Prostate gland (tissue), 2 donors: ENCODE measurements at regions not wholly inside any gene's neighbourhood (a gene's known extent, or its start where the extent isn't known, plus 50 kb on each side); places are given as distances from the start of the nearest gene placed in this dataset.

Source experiments
- POLR2AphosphoS5 ChIP-seq: sonication (generic); formaldehyde crosslinking; IDR thresholded peaks from one replicate; pipeline ENCODE4 v1.6.1; 2017; ENCODE audit warnings: antibody characterized with exemption
- TF ChIP-seq, protein P1 (sequence below), 4 experiments: fragments of 200-600 bp in 2 of 4; fragments of 450-650 bp in 2 of 4; sonication (generic) in 2 of 4; IDR thresholded peaks; 1 replicate in 3 of 4; 2 replicates in 1 of 4; pipeline ENCODE4 v1.5.1; 2016 to 2019; ENCODE audit warnings: antibody characterized with exemption in 4 of 4, mild to moderate bottlenecking in 2 of 4, moderate library complexity in 2 of 4

GRCh38 chr1:113243529-113243928 lies 146.8 kb upstream of the MAGI3 start:
- no peak for TF ChIP-seq POLR2AphosphoS5
- TF ChIP-seq, protein P1, sequence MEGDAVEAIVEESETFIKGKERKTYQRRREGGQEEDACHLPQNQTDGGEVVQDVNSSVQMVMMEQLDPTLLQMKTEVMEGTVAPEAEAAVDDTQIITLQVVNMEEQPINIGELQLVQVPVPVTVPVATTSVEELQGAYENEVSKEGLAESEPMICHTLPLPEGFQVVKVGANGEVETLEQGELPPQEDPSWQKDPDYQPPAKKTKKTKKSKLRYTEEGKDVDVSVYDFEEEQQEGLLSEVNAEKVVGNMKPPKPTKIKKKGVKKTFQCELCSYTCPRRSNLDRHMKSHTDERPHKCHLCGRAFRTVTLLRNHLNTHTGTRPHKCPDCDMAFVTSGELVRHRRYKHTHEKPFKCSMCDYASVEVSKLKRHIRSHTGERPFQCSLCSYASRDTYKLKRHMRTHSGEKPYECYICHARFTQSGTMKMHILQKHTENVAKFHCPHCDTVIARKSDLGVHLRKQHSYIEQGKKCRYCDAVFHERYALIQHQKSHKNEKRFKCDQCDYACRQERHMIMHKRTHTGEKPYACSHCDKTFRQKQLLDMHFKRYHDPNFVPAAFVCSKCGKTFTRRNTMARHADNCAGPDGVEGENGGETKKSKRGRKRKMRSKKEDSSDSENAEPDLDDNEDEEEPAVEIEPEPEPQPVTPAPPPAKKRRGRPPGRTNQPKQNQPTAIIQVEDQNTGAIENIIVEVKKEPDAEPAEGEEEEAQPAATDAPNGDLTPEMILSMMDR (IDR thresholded peaks at IDR 0.05), result no peak
